Esophagus muscularis mucosa (tissue), 3 donors: ENCODE measurements at regions not wholly inside any gene's neighbourhood (a gene's known extent, or its start where the extent isn't known, plus 50 kb on each side); places are given as distances from the start of the nearest gene placed in this dataset.

Source experiments
- CTCF ChIP-seq, 3 experiments: fragments of 200-600 bp in 2 of 3; fragments of 450-650 bp in 1 of 3; sonication (generic) in 2 of 3; IDR thresholded peaks; one replicate each; pipeline ENCODE4 v1.5.1; 2017 to 2019; ENCODE audit warnings: antibody characterized with exemption in 3 of 3, mild to moderate bottlenecking in 2 of 3, moderate library complexity in 1 of 3
- POLR2A ChIP-seq: fragments of 450-650 bp; IDR thresholded peaks from one replicate; pipeline ENCODE4 v1.6.1; 2017; ENCODE audit warnings: antibody characterized with exemption, moderate library complexity, mild to moderate bottlenecking, low read depth

DNA sequence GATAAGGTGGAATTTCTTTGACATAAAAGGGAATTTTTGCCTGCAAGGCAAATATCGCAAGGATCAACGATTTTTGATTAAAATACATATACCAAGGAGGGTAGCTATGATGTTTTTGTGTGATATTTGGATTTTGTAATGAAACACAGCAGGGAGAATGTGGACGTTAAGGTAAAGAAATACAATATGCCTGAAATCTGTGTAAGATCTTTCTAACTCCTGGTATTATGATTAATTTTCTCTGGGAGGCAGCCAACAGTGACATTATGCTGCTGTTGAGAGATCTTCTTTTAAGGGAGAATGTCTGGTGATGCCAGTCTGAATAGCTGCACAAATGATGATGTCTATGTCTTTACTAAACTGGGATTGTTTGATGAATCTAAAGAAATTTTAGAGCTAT is 972.2 kb downstream of the SQOR start:
- TF ChIP-seq CTCF (IDR thresholded peaks at IDR 0.05), result no peak
- TF ChIP-seq POLR2A, result no peak
